GM18873 (cell line): ENCODE measurements at regions not wholly inside any gene's neighbourhood (a gene's known extent, or its start where the extent isn't known, plus 50 kb on each side); places are given as distances from the start of the nearest gene placed in this dataset.
A peak's percentile ranks its signal among the peaks of the same experiment; 100 is the strongest.
"Not testable (repeated sequence)": the region's sequence is repeated elsewhere in the genome, so short reads cannot be mapped to it uniquely, and the experiment has no call there.

Experiments used
- ATAC-seq: cut with Tn5 transposase; IDR thresholded peaks from one replicate; pipeline ENCODE4 v1.9.1; 2021; ENCODE audit warnings: mild to moderate bottlenecking, moderate library complexity, moderate number of reproducible peaks; ENCODE audit not compliant: unreplicated experiment, low FRiP score

DNA sequence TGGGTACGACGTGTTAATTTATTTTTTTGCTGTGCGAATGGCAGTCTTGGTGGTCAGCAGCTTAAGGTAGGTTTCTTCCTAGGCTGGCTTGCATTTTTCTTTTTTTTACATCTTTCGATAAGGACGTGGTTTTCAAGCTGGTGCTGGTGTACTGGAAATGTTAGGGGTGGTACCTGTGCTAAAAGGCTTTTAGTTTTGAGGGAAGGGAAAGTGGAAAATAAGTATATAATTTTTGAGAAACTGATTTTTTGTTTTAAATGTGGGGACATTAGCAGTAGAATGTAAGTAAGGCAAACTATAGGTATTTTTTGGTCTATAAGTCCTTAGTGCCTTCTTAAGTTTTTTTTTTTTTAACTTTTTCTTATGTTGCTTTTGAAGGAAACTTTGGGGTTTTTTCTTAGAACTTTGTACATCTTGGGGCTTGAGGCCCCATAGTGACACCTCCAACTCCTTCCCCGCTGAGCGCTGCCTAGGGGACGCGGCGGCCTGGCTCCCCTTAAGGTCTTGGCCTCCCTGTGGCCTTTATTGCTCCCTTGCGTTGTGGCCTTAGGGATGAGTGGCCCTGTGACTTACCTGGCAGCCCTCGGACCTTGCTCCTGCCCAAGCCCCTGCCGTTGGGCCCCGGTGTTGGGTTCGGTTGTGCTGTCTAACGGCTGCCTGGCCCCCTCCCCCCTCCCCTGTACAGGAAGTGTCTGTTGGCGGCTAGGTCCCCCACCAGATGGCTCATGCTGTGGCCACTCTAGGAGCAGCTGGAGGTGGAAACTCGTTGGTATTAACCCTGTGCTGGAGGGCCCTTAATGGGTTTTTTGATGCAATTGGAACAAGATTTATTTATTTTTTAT lies 88.0 kb upstream of the RPRML start:
- ATAC-seq: peak; percentile 53

DNA sequence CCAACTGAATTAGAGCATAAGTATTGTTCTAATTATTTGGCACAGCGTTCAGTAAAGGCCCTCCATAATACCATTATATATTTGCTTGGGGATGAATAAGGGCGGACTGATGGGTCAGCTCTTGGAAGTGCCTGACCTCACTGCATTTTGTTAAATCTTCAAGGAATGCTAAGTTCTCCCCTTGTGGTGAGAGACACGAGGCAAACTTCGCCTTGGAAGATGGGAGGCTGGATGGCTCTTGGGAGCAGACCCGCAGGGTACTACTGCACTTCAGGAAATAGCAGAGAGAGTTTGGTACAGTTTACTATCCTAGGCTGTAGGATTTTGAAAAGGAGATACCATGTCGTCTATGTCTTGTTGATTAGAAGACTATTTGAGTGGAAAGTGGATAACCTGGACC lies 87.0 kb upstream of the RPRML start:
- ATAC-seq: no peak

DNA sequence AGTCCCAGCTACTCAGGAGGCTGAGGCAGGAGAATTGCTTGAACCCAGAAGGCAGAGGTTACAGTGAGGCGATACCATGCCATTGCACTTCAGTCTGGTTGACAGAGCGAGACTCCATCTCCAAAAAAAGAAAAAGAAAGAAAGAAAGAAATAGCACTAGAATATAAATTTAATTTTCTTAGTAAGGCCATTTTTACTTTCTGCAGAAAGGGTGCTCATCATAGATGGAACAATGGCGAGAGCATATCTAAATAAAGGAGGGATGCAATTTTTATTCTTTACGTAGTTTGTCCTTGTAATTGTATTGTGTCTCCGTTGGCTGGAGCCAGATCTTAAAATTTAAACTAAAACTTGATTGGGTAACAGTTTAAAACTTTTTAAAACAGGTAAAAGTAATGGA lies 85.6 kb upstream of the RPRML start:
- ATAC-seq: no peak

DNA sequence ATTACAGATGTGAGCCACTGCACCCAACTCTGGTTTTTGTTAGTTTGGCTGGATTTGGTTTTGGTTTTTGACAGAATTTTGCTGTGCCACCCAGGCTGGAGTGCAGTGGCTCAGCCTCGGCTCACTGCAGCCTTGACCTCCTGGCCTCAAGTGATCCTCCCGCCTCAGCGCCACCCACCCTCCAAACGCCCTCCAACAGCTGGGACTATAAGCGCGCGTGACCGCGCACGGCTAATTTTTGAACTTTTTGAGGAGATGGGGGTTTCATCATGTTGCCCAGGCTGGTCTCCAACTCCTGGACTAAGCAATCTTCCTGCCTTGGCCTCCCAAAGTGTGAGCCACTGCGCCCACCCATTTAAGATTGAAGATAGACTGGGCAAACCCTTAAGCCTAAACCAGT lies 84.4 kb upstream of the RPRML start:
- ATAC-seq: no peak

DNA sequence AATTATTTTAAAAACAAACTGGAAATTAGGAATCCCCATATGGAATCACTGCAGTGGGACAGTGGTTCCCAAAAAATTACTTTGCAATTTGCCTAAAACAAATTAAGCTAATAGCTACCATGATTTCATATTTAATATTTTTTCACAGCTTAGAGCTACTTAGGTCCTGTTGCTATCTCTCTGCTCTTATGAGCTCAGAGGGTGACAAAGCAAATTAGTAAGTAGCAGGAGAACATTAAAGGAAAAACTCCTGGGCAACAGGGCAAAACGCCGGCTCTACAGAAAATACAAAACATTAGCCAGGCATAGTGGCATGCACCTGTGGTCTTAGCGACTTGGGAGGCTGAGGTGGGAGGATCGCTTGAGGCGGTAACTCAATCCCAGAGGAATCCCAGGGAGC lies 83.8 kb upstream of the RPRML start:
- not testable (repeated sequence) for ATAC-seq

DNA sequence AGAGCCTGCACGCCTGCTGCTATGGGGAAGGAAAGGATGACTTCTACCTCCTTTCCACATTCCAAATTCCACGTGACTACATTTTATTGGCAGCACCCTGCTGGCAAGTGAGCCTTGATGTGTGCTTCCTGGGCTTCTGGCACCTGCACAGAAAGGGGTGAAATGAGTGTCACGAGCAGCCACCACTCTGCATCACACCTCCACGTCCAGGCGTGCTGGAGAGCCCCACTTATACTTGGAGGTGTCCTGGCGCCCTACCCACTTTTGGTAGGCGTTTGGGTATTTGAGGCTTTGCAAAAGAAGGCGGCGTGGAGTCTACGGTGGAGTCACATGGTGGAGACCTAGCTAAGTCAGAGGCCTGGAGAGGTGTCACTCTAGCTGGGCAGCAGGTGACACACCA lies 81.0 kb upstream of the RPRML start:
- ATAC-seq: not testable (repeated sequence)

DNA sequence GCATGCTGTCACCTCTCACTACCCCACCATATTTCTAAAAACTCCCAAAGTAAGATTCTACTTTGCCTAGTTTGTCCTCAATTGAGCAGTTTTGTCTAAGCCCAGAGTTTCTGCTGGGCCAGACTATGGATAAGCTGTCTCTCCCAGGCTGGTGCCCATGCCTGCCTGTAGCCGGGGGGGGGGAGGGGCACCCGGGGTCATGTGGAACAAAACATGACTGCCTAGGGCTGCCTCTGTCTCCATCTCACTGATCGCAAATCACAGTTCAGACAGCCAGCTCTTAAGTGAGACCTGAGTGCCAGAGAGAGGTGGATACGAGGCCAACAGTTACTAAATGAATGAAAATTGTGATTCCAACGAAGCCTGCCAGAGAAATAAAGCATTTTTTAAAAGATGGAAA lies 78.8 kb upstream of the RPRML start:
- no peak for ATAC-seq

DNA sequence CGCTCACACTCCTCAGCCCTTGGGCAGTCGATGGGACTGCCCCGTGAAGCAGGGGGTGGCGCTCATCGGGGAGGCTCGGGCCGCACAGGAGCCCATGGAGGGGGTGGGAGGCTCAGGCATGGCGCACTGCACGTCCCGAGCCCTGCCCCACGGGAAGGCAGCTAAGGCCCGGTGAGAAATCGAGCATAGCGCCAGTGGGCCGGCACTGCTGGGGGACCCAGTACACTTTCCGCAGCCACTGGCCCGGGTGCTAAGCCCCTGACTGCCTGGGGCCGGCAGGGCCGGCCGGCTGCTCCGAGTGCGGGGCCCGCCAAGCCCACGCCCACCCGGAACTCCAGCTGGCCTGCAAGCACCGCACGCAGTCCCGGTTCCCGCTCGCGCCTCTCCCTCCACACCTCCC lies 78.2 kb upstream of the RPRML start:
- not testable (repeated sequence) for ATAC-seq

DNA sequence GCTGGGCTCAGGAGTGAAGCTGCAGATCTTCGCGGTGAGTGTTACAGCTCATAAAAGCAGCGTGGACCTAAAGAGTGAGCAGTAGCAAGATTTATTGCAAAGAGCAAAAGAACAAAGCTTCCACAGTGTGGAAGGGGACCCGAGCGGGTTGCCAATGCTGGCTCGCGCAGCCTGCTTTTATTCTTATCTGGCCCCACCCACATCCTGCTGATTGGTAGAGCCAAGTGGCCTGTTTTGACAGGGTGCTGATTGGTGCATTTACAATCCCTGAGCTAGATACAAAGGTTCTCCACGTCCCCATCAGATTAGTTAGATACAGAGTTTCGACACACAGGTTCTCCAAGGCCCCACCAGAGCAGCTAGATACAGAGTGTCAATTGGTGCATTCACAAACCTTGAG lies 77.6 kb upstream of the RPRML start:
- not testable (repeated sequence) for ATAC-seq
